HEK293T (cell line): ENCODE measurements at regions not wholly inside any gene's neighbourhood (a gene's known extent, or its start where the extent isn't known, plus 50 kb on each side); places are given as distances from the start of the nearest gene placed in this dataset.

Experiments used
- CTCF ChIA-PET: fragments of 350-600 bp; formaldehyde crosslinking; extraction: SDS; loops from one replicate; lab custom pipeline; 2021; ENCODE audit warnings: antibody characterized with exemption, inconsistent platforms; lab: Yijun Ruan, JAX
- POLR2A ChIA-PET: fragments of 350-600 bp; formaldehyde crosslinking; extraction: SDS; loops from one replicate; lab custom pipeline; 2020; ENCODE audit warnings: antibody characterized with exemption, inconsistent platforms; lab: Yijun Ruan, JAX
- DNase-seq: peaks from one replicate; pipeline ENCODE4 v3.0.0; 2012; ENCODE audit warnings: mixed read lengths; ENCODE audit errors: extremely low spot score
- ARNT ChIP-seq: fragments of 450-650 bp; IDR thresholded peaks from 2 replicates; pipeline ENCODE4 v1.6.1; 2017; ENCODE audit warnings: mild to moderate bottlenecking
- BHLHE40 ChIP-seq: fragments of 450-650 bp; IDR thresholded peaks from 2 replicates; pipeline ENCODE4 v1.6.1; 2016; ENCODE audit warnings: mild to moderate bottlenecking, moderate library complexity, borderline replicate concordance
- CTBP1 ChIP-seq: fragments of 450-650 bp; IDR thresholded peaks from 2 replicates; pipeline ENCODE4 v1.6.1; 2016; ENCODE audit warnings: borderline replicate concordance
- ELF4 ChIP-seq: fragments of 450-650 bp; IDR thresholded peaks from 2 replicates; pipeline ENCODE4 v1.6.1; 2017; ENCODE audit warnings: antibody characterized with exemption
- FOXA1 ChIP-seq: fragments of 450-650 bp; IDR thresholded peaks from 2 replicates; pipeline ENCODE4 v1.6.1; 2016; ENCODE audit warnings: mild to moderate bottlenecking
- FOXK2 ChIP-seq: fragments of 450-650 bp; IDR thresholded peaks from 2 replicates; pipeline ENCODE4 v1.6.1; 2016; ENCODE audit warnings: mild to moderate bottlenecking
- FOXM1 ChIP-seq: fragments of 450-650 bp; IDR thresholded peaks from 2 replicates; pipeline ENCODE4 v1.6.1; 2017; ENCODE audit warnings: mild to moderate bottlenecking, borderline replicate concordance
- HDGF ChIP-seq: fragments of 450-650 bp; IDR thresholded peaks from 2 replicates; pipeline ENCODE4 v1.6.1; 2017; ENCODE audit warnings: antibody characterized with exemption, borderline replicate concordance
- L3MBTL2 ChIP-seq: fragments of 450-650 bp; conservative IDR thresholded peaks from 2 replicates; pipeline ENCODE4 v1.6.1; 2016; ENCODE audit warnings: mild to moderate bottlenecking
- LEF1 ChIP-seq: fragments of 450-650 bp; IDR thresholded peaks from 2 replicates; pipeline ENCODE4 v1.6.1; 2017; ENCODE audit warnings: mild to moderate bottlenecking, borderline replicate concordance
- NFRKB ChIP-seq: fragments of 450-650 bp; IDR thresholded peaks from 2 replicates; pipeline ENCODE4 v1.6.1; 2016; ENCODE audit warnings: mild to moderate bottlenecking, moderate library complexity
- PKNOX1 ChIP-seq: fragments of 450-650 bp; IDR thresholded peaks from 2 replicates; pipeline ENCODE4 v1.6.1; 2016
- SP1 ChIP-seq: fragments of 450-650 bp; IDR thresholded peaks from 2 replicates; pipeline ENCODE4 v1.6.1; 2017
- SUZ12 ChIP-seq: fragments of 450-650 bp; IDR thresholded peaks from 2 replicates; pipeline ENCODE4 v1.6.1; 2016; ENCODE audit warnings: mild to moderate bottlenecking
- TARDBP ChIP-seq: fragments of 450-650 bp; IDR thresholded peaks from 2 replicates; pipeline ENCODE4 v1.6.1; 2016
- ZNF384 ChIP-seq: fragments of 450-650 bp; IDR thresholded peaks from 2 replicates; pipeline ENCODE4 v1.6.1; 2016

- POLR2A ChIA-PET: interaction anchor here (1.0 kb wide), 1 partner anchor 31 kb away, joined by 3 read pairs; no protein-coding TSS in a partner anchor
- DNase-seq: no peak
- CTCF ChIA-PET: interaction anchor here (1.0 kb wide), 1 partner anchor 20 kb away, joined by 3 read pairs; no protein-coding TSS in a partner anchor
- TF ChIP-seq SP1: no peak
- no peak for TF ChIP-seq SUZ12
- TF ChIP-seq L3MBTL2: no peak
- no peak for TF ChIP-seq HDGF
- TF ChIP-seq TARDBP: no peak
- no peak for TF ChIP-seq FOXA1
- TF ChIP-seq ARNT: no peak
- TF ChIP-seq BHLHE40: no peak
- TF ChIP-seq ELF4: no peak
- no peak for TF ChIP-seq FOXK2
- no peak for TF ChIP-seq LEF1
- TF ChIP-seq FOXM1: no peak
These were observed 265.5 kb upstream of the ZNF608 start for GRCh38 chr5:125011947-125012346.

GRCh38 chr5:125012727-125013451 lies 266.4 kb upstream of the ZNF608 start:
- ChIA-PET POLR2A (interaction anchor here (1.2 kb wide), 1 partner anchor 8 kb away, joined by 3 read pairs; no protein-coding TSS in a partner anchor), CTCF (interaction anchor here (0.5 kb wide), 1 partner anchor 1209 kb away, joined by 3 read pairs; no protein-coding TSS in a partner anchor)
- no peak for DNase-seq
- no peak for TF ChIP-seq SP1

GRCh38 chr5:125014202-125014601 lies 267.8 kb upstream of the ZNF608 start:
- POLR2A ChIA-PET: no interaction called here

GRCh38 chr5:125017796-125018195 lies 271.4 kb upstream of the ZNF608 start:
- POLR2A ChIA-PET: no interaction called here
- no peak for DNase-seq
- TF ChIP-seq ELF4: no peak
- CTCF ChIA-PET: no interaction called here

More at GRCh38 chr5:125014202-125014601, 267.8 kb upstream of the ZNF608 start:
- TF ChIP-seq SP1 (no peak), CTBP1 (no peak), TARDBP (no peak), SUZ12 (no peak), FOXM1 (no peak), NFRKB (no peak), HDGF (no peak), FOXK2 (no peak), BHLHE40 (no peak), ELF4 (no peak), ZNF384 (no peak), FOXA1 (no peak)
- CTCF ChIA-PET: no interaction called here
- no peak for DNase-seq

- no peak for DNase-seq
- ChIA-PET POLR2A (no interaction called here), CTCF (interaction anchor here (0.6 to 1.0 kb wide), 2 partner anchors 13 to 234 kb away, joined by 3 to 4 read pairs; no protein-coding TSS in a partner anchor)
- no peak for TF ChIP-seq FOXK2
- TF ChIP-seq ARNT: no peak
- no peak for TF ChIP-seq FOXA1
- TF ChIP-seq L3MBTL2: no peak
- TF ChIP-seq HDGF: no peak
- TF ChIP-seq NFRKB: no peak
- no peak for TF ChIP-seq CTBP1
- no peak for TF ChIP-seq ELF4
- TF ChIP-seq ZNF384: no peak
These were observed 277.2 kb upstream of the ZNF608 start for GRCh38 chr5:125023673-125024072.

GRCh38 chr5:125026867-125027731 lies 280.7 kb upstream of the ZNF608 start:
- TF ChIP-seq PKNOX1: no peak
- TF ChIP-seq TARDBP: no peak
- no peak for TF ChIP-seq SUZ12
- TF ChIP-seq NFRKB: no peak
- no peak for TF ChIP-seq HDGF
- TF ChIP-seq FOXK2: no peak
- no peak for TF ChIP-seq FOXM1
- POLR2A ChIA-PET: interaction anchor here (1.1 kb wide), 1 partner anchor 9 kb away, joined by 3 read pairs; no protein-coding TSS in a partner anchor
- no peak for DNase-seq
- CTCF ChIA-PET: no interaction called here

GRCh38 chr5:125032286-125032685 lies 285.8 kb upstream of the ZNF608 start:
- ChIA-PET CTCF (interaction anchor here (0.9 kb wide), 1 partner anchor 20 kb away, joined by 3 read pairs; no protein-coding TSS in a partner anchor), POLR2A (no interaction called here)
- TF ChIP-seq ARNT: no peak
- no peak for TF ChIP-seq LEF1
- TF ChIP-seq SUZ12: no peak
- no peak for TF ChIP-seq FOXK2
- TF ChIP-seq ZNF384: no peak
- TF ChIP-seq PKNOX1: no peak
- no peak for TF ChIP-seq HDGF
- no peak for TF ChIP-seq BHLHE40
- no peak for TF ChIP-seq TARDBP
- no peak for TF ChIP-seq FOXM1
- no peak for TF ChIP-seq NFRKB
- no peak for TF ChIP-seq SP1
- TF ChIP-seq CTBP1: no peak
- no peak for TF ChIP-seq L3MBTL2
- no peak for TF ChIP-seq ELF4
- TF ChIP-seq FOXA1: no peak
- no peak for DNase-seq
